Mesenchymal stem cell (in vitro differentiated cells and primary cell): ENCODE measurements at regions not wholly inside any gene's neighbourhood (a gene's known extent, or its start where the extent isn't known, plus 50 kb on each side); places are given as distances from the start of the nearest gene placed in this dataset.

Source experiments
- DNase-seq: peaks from one replicate; pipeline ENCODE4 v3.0.0-alpha.2; 2013
- H2AFZ ChIP-seq: one replicate; pipeline ENCODE4 v1.6.1; 2013; ENCODE audit warnings: low read depth, mild to moderate bottlenecking, control low read depth, inconsistent platforms, low read length, moderate library complexity
- H2AK5ac ChIP-seq: 2 replicates; pipeline ENCODE4 v1.6.1; 2013; ENCODE audit warnings: low read length, moderate library complexity, mild to moderate bottlenecking, inconsistent platforms; ENCODE audit not compliant: severe bottlenecking
- H2BK120ac ChIP-seq: one replicate; pipeline ENCODE4 v1.6.1; 2013; ENCODE audit warnings: low read depth, mild to moderate bottlenecking, inconsistent platforms, low read length, moderate library complexity
- H2BK12ac ChIP-seq, 2 experiments: one replicate each; pipeline ENCODE4 v1.6.1; 2013; ENCODE audit warnings: inconsistent platforms in 2 of 2, low read length in 2 of 2, mild to moderate bottlenecking in 2 of 2, moderate library complexity in 2 of 2, control low read depth in 1 of 2
- H2BK15ac ChIP-seq: one replicate; pipeline ENCODE4 v1.6.1; 2013; ENCODE audit warnings: mild to moderate bottlenecking, low read depth, inconsistent platforms; ENCODE audit not compliant: poor library complexity, severe bottlenecking
- H2BK5ac ChIP-seq: 2 replicates; pipeline ENCODE4 v1.6.1; 2013; ENCODE audit warnings: low read depth, mild to moderate bottlenecking, low read length, control low read depth, inconsistent platforms; ENCODE audit not compliant: poor library complexity, severe bottlenecking
- H3K14ac ChIP-seq, 2 experiments: one replicate each; pipeline ENCODE4 v1.6.1; 2013; ENCODE audit warnings: inconsistent platforms in 2 of 2, low read length in 2 of 2, control low read depth in 1 of 2, mild to moderate bottlenecking in 1 of 2, moderate library complexity in 1 of 2
- H3K18ac ChIP-seq, 2 experiments: one replicate each; pipeline ENCODE4 v1.6.1; 2013; ENCODE audit warnings: inconsistent platforms in 2 of 2, low read length in 2 of 2, control low read depth in 1 of 2, low read depth in 1 of 2, mild to moderate bottlenecking in 1 of 2
- H3K23ac ChIP-seq, 2 experiments: one replicate each; pipeline ENCODE4 v1.6.1; 2013; ENCODE audit warnings: inconsistent platforms in 2 of 2, low read length in 2 of 2, mild to moderate bottlenecking in 2 of 2, moderate library complexity in 2 of 2, control low read depth in 1 of 2
- H3K27ac ChIP-seq: 2 replicates; pipeline ENCODE4 v1.5.1; 2013; ENCODE audit warnings: mild to moderate bottlenecking, moderate library complexity, low read length, control low read depth, inconsistent platforms; ENCODE audit not compliant: poor library complexity, severe bottlenecking
- H3K27me3 ChIP-seq, 2 experiments: 2 replicates each; pipeline versions ENCODE4 v1.6.1 to v1.7.0; 2013; ENCODE audit warnings: low read length in 2 of 2, mild to moderate bottlenecking in 2 of 2, moderate library complexity in 2 of 2, control low read depth in 1 of 2, inconsistent platforms in 1 of 2; ENCODE audit not compliant: control insufficient read depth in 1 of 2, insufficient read depth in 1 of 2
- H3K36me3 ChIP-seq, 2 experiments: 2 replicates each; pipeline versions ENCODE4 v1.6.1 to v1.7.0; 2013; ENCODE audit warnings: low read length in 2 of 2, control low read depth in 1 of 2, inconsistent platforms in 1 of 2, low read depth in 1 of 2, mild to moderate bottlenecking in 1 of 2; ENCODE audit not compliant: insufficient read depth in 2 of 2, control insufficient read depth in 1 of 2
- H3K4ac ChIP-seq, 2 experiments: one replicate each; pipeline ENCODE4 v1.6.1; 2013; ENCODE audit warnings: inconsistent platforms in 2 of 2, low read length in 2 of 2, mild to moderate bottlenecking in 2 of 2, moderate library complexity in 2 of 2, control low read depth in 1 of 2, low read depth in 1 of 2
- H3K4me1 ChIP-seq: 2 replicates; pipeline ENCODE4 v1.6.1; 2013; ENCODE audit warnings: low read depth, low read length, control low read depth; ENCODE audit not compliant: control insufficient read depth, insufficient read depth
- H3K4me2 ChIP-seq: 2 replicates; pipeline ENCODE4 v1.6.1; 2013; ENCODE audit warnings: low read length, mild to moderate bottlenecking, inconsistent platforms; ENCODE audit not compliant: poor library complexity, severe bottlenecking
- H3K4me3 ChIP-seq, 2 experiments: 2 replicates each; pipeline versions ENCODE4 v1.5.1 to v1.7.0; 2013; ENCODE audit warnings: low read length in 2 of 2, mild to moderate bottlenecking in 2 of 2, control low read depth in 1 of 2, low read depth in 1 of 2; ENCODE audit not compliant: insufficient read depth in 1 of 2
- H3K79me1 ChIP-seq: replicated peaks from 2 replicates; pipeline ENCODE4 v1.6.1; 2013; ENCODE audit warnings: mild to moderate bottlenecking, control low read depth, low read length, inconsistent platforms; ENCODE audit not compliant: poor library complexity, severe bottlenecking
- H3K9ac ChIP-seq: 2 replicates; pipeline ENCODE4 v1.7.0; 2013; ENCODE audit warnings: mild to moderate bottlenecking, low read length, moderate library complexity
- H3K9me3 ChIP-seq: 2 replicates; pipeline ENCODE4 v1.7.0; 2013; ENCODE audit warnings: mild to moderate bottlenecking, low read length; ENCODE audit not compliant: control insufficient read depth
- H4K8ac ChIP-seq: one replicate; pipeline ENCODE4 v1.6.1; 2013; ENCODE audit warnings: inconsistent platforms, mild to moderate bottlenecking, low read length, moderate library complexity
- H4K91ac ChIP-seq: one replicate; pipeline ENCODE4 v1.6.1; 2013; ENCODE audit warnings: mild to moderate bottlenecking, low read length, inconsistent platforms
- WGBS: methylation state at CpG from one replicate; pipeline ENCODE4 v1.1.7; 2013; ENCODE audit warnings: mixed read lengths; 5-methylcytosine and 5-hydroxymethylcytosine counted together

DNA sequence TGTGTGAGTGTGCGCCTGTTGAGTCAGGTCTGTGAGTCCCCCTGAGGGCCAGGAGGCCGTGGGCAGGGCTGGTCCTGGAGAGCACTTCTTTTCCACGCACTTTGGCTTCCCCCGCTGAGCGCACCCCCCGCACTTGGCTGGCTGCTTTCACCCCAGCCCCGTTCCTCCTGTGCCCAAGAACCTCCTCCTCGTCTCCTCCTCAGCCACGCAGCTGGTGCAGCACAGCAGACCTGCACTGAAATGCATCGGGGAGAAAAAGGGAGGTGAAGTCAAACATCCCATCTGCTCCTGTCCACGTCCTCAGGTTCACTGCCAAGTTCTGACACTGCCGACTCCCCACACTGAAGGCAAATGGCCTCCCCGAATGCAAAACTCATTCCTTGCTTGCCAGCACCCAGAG, 362.7 kb upstream of the SFSWAP start:
- no peak overlapping the region for H3K27ac ChIP-seq
- H3K4ac ChIP-seq = no peak overlapping the region
- H3K79me1 ChIP-seq = no peaks in the 10 kb centered on the region
- no peaks in the 10 kb centered on the region for H3K36me3 ChIP-seq
- H2BK15ac ChIP-seq = no peak overlapping the region
- no peak overlapping the region for H2BK120ac ChIP-seq
- H4K91ac ChIP-seq = no peak overlapping the region
- WGBS = 65% methylated on average over 13 of the region's 13 CpGs
- H2AFZ ChIP-seq = no peak overlapping the region
- no peak overlapping the region for H2BK5ac ChIP-seq
- no peak overlapping the region for H3K4me2 ChIP-seq
- H3K18ac ChIP-seq = no peak overlapping the region
- H3K9ac ChIP-seq = no peak overlapping the region
- no peak overlapping the region for H3K4me3 ChIP-seq
- H3K27me3 ChIP-seq = peaks cover 0 to 18% of the 10 kb centered on the region in 2 experiments
- H3K4me1 ChIP-seq = no peaks in the 10 kb centered on the region
- DNase-seq = no peak
- H2BK12ac ChIP-seq = no peak overlapping the region
- H4K8ac ChIP-seq = no peak overlapping the region
- no peak overlapping the region for H2AK5ac ChIP-seq
- H3K14ac ChIP-seq = no peak overlapping the region
- no peak overlapping the region for H3K23ac ChIP-seq
- no peaks in the 10 kb centered on the region for H3K9me3 ChIP-seq

- H3K79me1 ChIP-seq = no peaks in the 10 kb centered on the region
- no peak overlapping the region for H3K23ac ChIP-seq
- no peak overlapping the region for H3K9ac ChIP-seq
- H2BK120ac ChIP-seq = no peak overlapping the region
- DNase-seq = no peak
- no peaks in the 10 kb centered on the region for H3K36me3 ChIP-seq
- H4K8ac ChIP-seq = no peak overlapping the region
- H2AFZ ChIP-seq = no peak overlapping the region
- H2BK5ac ChIP-seq = no peak overlapping the region
- H2AK5ac ChIP-seq = no peak overlapping the region
- no peak overlapping the region for H3K4ac ChIP-seq
- no peak overlapping the region for H2BK15ac ChIP-seq
- no peak overlapping the region for H3K4me3 ChIP-seq
- 63% methylated on average over 3 of the region's 4 CpGs for WGBS
- H3K4me1 ChIP-seq = no peaks in the 10 kb centered on the region
- H2BK12ac ChIP-seq = no peak overlapping the region
- H4K91ac ChIP-seq = no peak overlapping the region
- H3K14ac ChIP-seq = no peak overlapping the region
- H3K18ac ChIP-seq = no peak overlapping the region
- no peak overlapping the region for H3K4me2 ChIP-seq
- H3K9me3 ChIP-seq = no peaks in the 10 kb centered on the region
- H3K27me3 ChIP-seq = peaks cover 0 to 18% of the 10 kb centered on the region in 2 experiments
- no peak overlapping the region for H3K27ac ChIP-seq
Measured at GRCh38 chr12:131348646-131349045, 362.2 kb upstream of the SFSWAP start.

DNA sequence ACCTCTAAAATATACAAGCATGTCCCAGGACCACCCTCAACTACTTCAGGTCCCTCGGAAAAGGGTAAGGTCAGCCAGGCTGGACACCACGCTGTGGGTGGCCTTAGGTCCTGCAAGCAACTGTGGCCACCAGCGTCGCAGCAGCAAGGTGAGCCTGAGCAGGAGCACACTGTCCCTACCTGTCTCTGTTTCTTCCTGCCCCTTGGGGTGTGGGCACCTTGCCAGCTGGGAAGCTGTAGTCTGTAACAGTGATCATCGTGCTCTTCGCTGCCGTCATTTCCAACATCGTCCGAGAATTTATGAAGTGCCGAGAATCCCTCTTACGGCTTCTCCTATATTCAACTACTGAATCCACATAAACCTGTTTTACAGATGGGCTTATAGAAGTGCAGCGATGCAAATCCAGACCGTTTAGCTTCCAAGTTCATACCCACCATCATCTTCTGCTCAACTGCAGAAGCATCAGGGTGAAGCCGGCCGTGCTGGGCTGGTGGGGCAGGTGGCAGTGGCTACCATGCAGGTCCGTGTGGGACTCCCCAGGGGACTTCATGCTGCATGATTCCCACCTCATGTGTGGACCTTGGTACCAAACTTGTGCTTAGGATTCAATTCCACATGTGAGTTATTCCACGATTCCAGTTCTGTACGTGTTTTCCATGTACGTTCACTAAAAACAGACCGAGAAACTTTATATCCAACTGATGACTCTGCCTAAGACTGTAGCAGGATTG, 361.3 kb upstream of the SFSWAP start:
- Histone ChIP-seq H3K27ac (no peak overlapping the region), H3K36me3 (no peaks in the 10 kb centered on the region), H2AFZ (no peak overlapping the region), H3K27me3 (peaks cover 0 to 18% of the 10 kb centered on the region in 2 experiments), H2AK5ac (no peak overlapping the region), H3K4me3 (no peak overlapping the region), H4K8ac (no peak overlapping the region), H2BK12ac (no peak overlapping the region), H3K79me1 (no peaks in the 10 kb centered on the region), H3K18ac (no peak overlapping the region), H3K23ac (no peak overlapping the region), H3K14ac (no peak overlapping the region), H2BK15ac (no peak overlapping the region), H3K9ac (no peak overlapping the region), H2BK5ac (no peak overlapping the region), H3K4ac (no peak overlapping the region), H4K91ac (no peak overlapping the region), H3K4me2 (no peak overlapping the region), H2BK120ac (no peak overlapping the region), H3K4me1 (no peaks in the 10 kb centered on the region), H3K9me3 (no peaks in the 10 kb centered on the region)
- DNase-seq = no peak
- 84% methylated on average over 20 of the region's 20 CpGs for WGBS

DNA sequence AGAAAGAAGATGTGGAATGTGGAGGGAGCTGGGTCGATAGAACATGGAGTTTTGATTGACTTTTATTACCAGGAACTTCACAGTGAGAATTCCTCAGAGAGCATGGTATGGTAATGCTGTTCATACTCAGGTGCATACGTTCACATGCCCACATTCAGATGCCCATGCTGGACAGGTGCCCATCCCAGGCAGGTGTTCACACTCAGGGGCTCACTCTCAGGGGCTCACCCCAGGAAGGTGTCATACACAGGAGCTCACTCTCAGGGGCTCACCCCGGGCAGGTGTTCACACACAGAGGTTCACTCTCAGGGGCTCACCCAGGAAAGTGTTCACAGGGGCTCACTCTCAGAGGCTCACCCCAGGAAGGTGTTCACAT, 360.0 kb upstream of the SFSWAP start:
- Histone ChIP-seq H3K4me1 (no peaks in the 10 kb centered on the region), H2BK120ac (no peak overlapping the region), H2AK5ac (no peak overlapping the region), H3K14ac (no peak overlapping the region), H2AFZ (no peak overlapping the region), H3K18ac (no peak overlapping the region), H3K23ac (no peak overlapping the region), H2BK5ac (no peak overlapping the region), H4K8ac (no peak overlapping the region), H2BK12ac (no peak overlapping the region), H3K4me2 (no peak overlapping the region), H3K27me3 (peaks cover 0 to 18% of the 10 kb centered on the region in 2 experiments), H3K36me3 (no peaks in the 10 kb centered on the region), H3K27ac (no peak overlapping the region), H3K79me1 (no peaks in the 10 kb centered on the region), H3K9me3 (no peaks in the 10 kb centered on the region), H4K91ac (no peak overlapping the region), H2BK15ac (no peak overlapping the region), H3K4ac (no peak overlapping the region), H3K9ac (no peak overlapping the region), H3K4me3 (no peak overlapping the region)
- WGBS = 59% methylated on average over 3 of the region's 3 CpGs
- no peak for DNase-seq
